Stimulated activated CD4-positive, alpha-beta T cell treated with anti-CD3 and anti-CD28 coated beads, Interleukin-1b, Interleukin-23, amount 100 ng/mL, for 24 hours (primary cell): ENCODE measurements at regions not wholly inside any gene's neighbourhood (a gene's known extent, or its start where the extent isn't known, plus 50 kb on each side); places are given as distances from the start of the nearest gene placed in this dataset.

ENCODE experiments used
- DNase-seq, 4 experiments: peaks; one replicate each; pipeline ENCODE4 v3.0.0-alpha.2; 2020; ENCODE audit warnings: low read depth in 4 of 4, low spot score in 1 of 4

DNA sequence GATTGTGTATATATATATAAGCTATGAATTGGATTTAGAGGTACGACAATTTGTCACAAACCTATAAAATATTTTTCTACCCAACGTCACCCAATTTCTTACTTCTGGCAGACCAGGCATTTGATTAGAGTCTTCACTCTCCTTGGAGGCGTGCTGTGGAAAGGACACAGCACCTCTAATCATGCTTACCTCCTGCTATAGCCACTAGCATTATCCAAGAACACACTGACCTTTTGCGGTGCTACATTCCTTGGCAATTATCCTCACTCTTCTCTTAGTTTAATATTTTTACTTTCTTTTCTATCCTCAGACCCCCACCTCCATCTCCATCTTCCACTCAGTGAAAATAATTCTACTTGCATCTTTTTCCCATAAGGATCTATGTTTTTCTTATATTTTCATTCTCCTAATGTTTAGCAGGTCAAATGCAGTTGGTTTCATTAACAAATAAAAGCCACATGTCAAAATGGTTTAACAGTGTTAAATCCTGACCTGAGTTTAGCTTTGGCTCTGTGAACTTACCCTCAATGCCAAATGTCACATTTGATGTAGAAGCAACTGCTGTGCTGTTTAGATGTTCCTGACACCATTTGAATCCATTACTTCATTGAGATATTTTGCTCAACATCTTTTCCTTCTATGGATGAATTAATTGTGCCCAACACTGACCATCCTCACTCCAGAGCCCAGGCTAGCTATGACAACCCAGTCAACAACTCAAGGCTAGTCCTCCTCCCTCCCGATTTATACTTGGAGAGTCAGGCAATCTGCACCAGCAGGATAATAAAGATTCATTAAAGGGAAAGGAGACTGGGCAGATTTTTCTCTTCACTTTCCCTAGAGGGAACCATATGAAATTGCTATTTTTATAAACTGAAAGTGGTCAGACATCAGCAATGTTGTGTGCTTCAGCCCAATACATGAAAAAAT lies 240.5 kb downstream of the MREG start:
- no peak for DNase-seq

DNA sequence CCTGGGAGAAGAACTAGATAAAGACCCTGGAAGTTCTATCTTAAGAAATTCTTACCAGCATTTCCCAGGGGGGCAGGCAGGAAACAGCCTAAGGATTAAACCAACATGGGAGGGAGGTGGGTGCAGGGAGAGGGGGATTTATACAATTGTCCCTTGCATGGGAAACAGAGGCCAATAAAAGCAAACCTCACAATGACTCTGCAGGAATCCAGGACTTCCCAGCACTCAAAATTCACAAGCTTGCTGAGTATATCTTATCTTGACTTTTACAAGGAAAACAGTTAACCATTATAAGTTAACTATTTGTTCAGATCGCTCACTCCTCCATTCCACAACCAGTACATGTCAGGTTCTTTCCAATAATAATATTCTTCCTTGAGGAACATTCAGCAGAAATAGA lies 241.3 kb downstream of the MREG start:
- no peak for DNase-seq

DNA sequence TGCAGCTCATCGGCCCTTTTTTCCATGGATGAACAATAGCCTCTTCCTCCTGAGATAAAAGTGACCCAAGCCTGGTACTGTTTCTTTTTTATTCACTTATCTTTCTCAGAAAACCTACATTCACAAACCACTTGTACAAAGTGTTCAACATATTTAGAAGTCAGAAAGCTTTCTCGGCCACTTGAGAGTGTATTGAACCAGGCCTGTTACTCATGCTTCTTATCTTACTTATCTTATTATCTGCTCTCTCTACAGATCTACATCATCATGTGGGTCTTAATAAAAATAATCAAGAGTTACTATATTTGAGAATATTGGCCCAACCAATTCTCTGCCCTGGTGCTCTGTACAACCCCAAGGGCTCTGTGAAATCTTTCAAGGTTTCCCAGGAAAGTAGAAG lies 242.1 kb downstream of the MREG start:
- DNase-seq, result no peak

DNA sequence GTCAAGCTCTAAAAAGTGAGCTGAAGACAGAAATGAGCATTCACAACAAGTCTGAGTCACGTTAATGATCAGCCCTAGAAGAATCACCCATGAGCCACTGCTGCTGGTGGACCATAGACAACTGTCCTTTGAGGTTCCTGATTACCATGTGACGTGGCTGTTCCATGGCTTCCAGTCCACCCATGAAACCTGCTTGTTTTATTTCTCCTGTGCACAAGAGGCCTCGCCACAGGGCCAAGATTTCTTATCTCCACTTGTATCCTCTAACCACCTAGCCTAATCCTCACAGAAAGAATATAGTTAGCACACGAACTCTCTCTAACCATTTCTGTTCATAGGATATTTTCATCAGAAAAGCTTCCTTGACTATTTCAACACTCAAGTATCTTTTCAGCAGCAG lies 242.7 kb downstream of the MREG start:
- no peak for DNase-seq

DNA sequence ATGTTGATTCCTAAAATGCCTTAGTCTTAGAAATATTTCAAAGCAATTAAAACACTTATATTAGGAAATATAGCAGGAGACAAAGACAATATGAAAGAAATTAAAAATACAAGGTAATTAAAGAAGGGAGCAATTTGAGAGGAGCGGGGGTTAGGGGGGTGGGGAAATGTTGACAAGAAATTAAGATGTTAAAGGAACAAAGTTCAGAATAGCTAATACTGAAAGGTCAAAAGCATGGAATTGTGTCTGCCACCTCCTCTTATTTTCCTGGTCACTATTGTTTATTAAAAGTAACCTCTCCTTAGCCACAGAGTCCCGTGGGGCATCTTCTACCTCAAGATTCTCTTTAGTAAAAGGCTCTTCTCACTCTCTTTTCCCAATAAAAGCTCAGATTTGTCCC lies 244.1 kb downstream of the MREG start:
- DNase-seq, result no peak

DNA sequence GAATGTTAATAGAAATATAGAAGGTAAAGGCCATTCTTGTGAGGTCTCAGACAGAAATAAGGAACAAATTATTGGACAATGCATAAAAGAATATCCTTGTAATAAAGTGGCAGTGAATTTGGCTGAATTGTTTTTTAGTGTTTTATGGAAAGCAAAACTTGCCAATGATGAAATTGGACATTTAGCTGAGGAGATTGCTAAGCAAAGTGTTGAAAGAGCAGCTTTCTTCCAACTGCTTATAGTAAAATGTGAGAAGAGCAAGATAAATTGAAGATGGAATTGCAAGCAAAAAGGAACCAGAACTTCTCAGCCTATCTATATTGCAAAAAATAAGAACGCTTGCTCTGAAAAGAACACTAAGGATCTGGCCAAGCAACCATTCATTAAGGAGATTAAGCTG lies 245.7 kb downstream of the MREG start:
- no peak for DNase-seq

DNA sequence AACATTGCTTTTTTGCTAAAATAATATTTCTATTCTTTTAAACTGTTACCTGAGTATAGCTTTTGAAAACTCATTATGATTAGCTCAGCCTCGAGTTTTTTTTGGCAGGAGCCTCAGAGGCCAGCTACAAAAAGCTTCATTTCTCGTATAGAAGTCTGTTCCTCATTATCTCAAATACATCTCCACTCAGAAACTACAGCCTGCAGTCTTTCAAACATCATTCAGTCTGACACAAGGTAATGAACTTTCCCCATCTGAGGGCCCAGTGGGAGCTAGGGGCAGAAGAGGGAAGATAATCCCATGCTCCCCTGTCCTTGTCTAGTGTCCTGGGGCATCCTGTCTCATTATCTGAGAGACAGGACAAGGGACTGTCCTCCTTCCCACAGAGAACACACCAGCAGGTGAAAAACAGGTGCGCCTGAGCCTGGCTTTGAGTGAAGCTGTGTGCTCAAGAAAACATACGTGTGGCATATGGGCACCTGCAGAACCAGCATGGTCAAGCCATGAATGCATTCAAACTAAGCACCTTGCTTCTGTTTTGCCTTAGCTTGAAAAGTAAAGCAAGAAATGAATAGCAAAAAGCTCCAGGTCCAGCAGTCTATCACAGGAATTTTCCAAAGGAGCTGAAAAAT lies 247.5 kb downstream of the MREG start:
- no peak for DNase-seq

DNA sequence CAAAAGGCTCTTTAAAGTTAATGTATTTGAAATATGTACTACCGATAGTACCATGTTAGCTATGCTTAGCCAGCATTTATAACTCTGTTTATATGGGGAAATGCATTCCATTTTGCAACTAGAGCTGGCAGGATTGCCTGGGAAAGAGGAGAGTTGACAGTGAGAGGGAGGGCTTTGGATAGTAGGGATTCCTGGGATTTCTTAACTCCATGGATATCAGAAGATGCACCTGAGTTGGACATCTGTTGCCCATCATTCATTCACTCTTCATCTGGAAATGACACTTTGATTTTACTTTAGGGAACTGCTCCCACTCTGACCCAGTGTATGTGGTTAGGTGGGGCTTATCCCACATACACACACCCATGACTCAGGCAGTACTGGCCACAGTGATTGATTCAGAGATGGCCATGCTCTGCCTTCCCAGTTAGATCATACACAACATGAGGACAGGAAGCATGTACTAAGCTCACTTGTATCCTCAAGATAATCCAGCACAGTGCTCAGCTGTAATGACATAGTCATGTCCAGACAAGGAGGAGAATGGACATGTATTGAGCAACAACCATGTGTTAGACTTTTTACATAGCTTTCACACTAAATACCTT lies 248.8 kb downstream of the MREG start:
- DNase-seq, result no peak

DNA sequence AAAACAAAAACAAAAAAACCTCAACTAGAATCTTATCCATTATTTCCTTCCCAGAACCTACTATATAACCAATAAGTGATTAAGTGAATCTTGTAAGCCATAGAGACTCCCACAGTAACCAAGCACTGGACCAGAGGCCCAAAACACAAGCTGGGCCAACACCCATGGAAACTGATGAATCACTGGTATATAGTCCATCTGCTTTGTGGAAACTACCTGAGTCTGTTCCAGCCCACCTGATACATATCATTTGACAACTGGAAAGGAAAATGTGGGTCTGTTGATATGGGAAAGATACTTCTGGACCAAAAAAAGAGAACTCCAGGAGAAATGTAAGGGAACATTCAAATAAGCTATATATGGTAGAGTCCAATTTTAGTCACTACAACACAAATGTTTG lies 252.8 kb downstream of the MREG start:
- DNase-seq, result no peak

DNA sequence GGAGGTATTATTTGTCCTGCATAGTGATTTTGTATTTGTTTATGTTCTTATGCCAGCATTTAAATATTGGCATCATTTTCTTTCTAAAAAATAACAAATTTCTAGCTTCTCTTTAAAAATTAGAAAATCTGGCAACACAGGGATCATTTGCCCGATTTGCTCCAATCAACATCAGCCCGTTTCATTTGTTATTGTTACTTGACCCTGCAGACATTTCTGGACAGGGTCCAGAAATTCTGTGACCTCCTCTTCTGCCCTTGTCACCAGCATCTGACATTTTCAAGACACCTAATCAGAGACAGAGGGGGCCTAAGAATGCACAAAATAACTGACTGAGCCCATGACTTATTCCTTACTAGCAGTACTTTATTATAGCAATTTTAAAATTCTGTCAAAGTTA lies 253.3 kb downstream of the MREG start:
- DNase-seq, result no peak

DNA sequence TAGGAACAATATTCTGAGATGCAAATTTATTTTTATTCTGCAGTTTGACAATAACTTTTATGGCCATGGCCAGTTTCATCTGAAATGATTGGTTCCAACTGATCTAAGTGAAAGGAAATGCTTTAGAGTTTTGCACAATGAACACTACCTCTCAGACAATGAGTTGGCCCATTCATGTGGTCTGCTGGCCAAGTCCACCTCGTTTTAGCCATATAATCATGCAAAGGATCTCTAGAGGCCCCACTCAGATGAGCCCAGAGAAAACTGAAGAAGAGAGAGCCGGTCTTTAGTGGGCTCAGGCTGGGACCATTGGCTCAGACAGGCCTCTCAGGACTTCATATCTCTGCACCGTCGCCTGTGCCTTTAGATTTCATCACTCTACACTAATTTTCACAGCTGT lies 254.7 kb downstream of the MREG start:
- DNase-seq, result no peak

DNA sequence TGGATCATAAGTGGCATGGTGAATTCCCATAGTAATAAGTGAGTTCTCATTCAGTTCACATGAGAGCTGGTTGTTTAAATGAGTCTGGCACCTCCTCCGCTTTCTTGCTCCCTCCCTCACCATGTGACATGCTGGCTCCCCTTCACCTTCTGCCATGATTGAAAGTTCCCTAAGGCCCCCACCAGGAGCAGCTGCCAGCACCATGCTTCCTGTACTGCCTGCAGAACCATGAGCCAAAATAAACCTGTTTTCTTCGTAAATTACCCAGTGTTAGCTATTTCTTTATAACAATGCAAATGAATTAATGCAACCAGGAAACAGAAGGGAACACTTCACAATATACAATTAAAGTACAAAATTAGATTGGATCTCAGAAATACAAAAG lies 257.0 kb downstream of the MREG start:
- DNase-seq, result no peak

DNA sequence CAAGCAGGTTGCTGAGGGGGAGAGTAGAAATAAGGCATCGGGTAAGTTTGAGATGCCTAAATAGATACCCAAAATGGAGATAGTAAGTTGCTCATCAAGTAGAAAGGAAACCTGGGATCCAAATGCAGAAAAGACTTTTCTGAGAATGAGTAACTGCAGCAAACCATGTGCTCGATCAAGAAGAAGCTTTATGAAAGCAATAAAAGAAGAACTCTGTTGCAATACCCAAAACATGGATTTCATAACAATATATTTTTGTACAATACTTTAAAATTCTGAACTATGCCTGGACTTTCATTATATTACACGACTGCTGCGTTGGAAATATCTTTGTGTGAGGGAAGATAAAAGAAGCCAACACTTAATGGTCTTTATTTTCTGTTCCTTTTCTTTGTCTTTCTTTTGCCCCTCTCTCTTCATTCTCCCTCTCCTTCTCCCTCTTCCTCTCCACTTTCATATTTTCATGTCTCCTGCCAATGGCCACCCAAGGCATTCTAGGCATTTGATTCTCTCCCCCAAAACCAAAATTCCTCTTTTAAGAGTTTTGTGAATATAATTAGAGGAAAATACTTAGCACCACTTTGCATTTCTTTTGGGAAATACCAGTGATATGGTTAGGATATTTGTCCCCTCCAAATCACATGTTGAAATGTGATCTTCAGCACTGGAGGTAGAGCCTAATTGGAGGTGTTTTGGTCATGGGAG lies 257.6 kb downstream of the MREG start:
- no peak for DNase-seq

DNA sequence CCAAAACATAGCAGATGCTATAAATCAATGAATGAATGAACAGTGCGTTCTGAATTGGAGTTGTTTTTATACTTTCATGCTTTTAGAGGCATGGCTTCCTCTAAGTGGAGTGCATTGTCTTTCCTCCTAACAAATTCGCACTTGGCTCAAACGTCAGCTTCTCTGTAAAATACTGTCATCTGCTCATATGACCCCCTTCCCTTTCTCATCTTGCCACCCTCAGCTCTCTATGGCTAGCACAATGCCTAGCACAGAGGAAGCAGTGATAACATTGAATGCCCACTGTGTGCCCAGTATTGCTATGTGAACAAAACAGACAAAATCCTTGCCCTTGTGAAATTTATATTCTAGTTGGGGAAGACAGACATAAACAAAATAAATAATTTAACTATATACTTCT lies 258.8 kb downstream of the MREG start:
- no peak for DNase-seq

DNA sequence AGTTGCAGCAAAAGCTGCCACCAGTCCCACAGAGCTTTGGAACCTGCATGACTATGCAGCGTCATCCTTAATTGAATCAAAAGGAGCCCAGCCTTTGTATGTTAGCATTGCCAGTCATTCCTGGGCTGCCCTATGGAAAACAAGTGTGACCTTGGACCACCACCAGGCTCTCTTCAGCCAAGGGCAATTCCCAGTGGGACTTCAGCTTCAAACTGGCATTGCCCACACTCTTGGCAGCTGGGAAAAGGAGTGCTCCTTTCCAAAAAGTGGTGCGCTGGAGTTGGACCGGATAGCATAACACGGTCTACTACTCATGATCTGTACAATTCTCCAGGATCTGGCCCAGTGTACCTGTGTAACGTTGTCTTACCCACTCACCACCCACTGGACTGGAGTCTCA lies 259.5 kb downstream of the MREG start:
- DNase-seq, result no peak

DNA sequence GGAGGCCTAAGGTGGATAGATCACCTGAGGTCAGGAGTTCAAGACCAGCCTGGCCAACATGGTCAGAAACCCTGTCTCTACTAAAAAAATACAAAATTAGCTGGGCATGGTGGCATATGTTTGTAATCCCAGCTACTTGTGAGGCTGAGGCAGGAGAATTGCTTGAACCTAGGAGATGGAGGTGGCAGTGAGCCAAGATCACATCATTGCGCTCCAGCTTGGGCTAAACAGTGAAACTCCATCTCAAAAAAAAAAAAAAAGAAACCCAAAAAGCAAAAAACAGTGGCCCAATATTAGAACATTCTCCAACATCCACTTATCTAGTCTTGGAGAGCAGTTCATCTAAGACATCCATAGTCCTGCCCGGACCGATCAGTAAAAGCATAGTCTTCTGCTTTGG lies 260.4 kb downstream of the MREG start:
- DNase-seq, result no peak

DNA sequence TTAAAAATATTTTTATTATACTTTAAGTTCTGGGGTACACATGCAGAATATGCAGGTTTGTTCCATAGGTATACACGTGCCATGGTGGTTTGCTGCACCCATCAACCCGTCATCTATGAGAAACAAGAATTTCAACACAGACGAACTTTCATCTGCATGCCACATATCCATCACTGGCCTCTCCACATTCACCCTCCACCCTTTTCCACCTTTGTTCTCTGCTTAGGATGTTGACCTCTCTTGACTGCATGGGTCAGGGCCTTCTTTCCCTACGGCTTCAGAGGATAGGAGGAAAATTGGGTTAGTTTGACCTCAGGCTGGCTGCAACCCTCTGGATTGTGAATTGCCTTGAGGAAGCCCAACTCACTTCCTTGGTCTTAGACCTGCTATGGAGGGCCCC lies 260.9 kb downstream of the MREG start:
- DNase-seq, result no peak

DNA sequence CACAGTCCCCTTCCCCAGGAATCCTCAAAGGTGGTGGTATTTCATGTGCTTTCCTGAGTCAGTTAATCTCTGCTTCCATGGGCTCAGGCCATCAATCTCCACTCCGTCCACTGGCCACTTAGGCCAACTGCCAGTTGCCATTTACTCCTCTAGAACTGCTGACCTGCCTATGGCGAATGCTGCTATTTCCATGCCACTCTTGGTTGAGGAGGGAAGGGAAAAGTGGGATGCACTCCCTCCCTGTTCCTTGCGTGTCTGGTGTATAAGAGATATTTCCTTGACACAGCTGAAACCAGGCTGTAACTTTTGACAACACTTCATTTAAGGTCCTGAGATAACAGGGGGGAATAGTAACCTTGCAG lies 261.5 kb downstream of the MREG start:
- no peak for DNase-seq

DNA sequence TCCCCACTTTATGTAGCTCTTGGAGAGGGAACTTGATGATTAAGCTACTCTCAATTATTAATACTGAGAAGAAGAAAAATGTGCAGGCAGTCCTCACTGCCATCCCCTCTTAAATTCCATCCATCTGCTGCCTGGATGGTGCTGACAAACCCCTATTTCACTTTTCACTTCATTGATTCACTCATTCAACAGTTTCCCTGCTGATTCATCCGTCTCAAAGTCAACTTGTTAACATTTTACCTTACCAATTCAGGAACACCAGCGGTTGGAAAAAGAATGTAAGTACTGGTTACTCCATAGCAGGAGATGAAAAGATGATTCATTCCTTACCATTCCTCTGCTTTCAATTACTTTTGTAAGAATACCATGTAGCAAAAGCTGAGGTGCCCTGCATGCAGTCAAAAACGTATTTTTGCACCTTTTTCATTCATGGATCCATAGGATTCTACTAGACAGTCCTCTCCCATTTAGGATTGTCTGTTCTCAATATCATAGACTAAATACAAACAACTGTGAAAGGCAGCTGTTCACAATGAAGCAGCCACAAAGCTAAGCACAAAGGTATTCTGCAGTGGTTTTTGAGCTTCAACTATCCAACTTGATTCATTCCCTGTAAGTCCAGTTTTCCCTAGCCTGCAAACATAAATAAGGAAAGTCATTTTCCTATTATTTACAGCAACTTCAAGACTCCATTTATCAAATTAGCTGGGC lies 262.0 kb downstream of the MREG start:
- DNase-seq, result no peak

DNA sequence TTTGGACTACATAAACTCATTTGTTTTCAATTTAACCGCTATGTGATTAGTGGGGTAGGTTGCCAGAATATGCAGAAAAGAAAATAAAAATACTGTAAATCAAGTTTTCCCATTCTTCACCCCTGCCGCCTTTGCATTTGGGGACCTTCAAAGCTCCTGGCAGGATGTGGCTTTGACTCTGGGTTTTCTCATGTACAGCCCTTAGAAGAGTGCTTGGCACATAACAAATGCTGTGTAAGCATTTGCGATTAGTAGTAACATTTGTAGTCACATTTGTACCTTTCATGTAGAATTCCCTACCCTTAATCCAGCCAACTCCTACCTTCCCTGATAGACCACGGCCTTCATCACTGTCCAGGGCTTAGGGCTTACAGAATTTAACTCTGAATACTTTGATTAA lies 262.6 kb downstream of the MREG start:
- DNase-seq, result no peak
